ENCODE measurements at regions not wholly inside any gene's neighbourhood (a gene's known extent, or its start where the extent isn't known, plus 50 kb on each side); places are given as distances from the start of the nearest gene placed in this dataset.
A peak's percentile ranks its signal among the peaks of the same experiment; 100 is the strongest.

DNA sequence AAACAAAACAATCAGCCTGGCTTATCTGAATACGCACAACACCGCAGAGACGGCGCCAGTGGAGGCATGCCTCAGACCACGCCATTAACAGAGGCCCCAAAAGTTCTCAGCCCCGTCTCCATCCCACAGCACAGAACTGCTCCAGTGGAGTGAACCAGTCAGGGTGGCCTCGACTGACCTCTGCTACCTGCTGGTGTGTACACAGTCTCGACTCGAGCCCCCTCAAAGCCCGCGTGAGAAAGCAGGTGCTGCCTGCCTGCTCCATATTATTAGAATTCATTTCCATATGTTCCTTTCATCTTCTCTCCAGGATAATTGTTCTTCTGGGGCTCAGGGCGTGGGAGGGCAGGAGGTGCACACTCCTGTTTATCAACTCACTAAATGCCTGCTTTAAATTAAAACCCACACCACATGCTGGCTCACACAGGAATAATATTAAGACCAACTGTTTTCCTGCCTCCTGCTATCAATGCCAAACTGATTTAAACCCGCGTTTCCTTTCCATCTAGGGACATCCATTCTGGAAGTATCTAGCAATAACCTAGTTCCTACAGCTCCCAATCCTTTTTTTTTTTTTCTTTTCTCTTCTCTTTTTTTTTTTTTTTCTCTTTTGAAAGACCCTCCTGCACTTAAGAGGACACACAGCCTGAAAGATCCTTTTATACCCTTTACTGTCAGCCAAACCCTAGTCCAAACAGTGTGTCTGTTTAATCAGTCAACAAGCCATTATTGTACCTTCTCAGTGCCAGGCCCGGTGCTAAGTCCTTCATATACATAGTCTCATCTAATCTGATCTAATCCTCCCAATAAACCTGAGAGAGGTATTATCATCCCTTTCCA is 101.2 kb downstream of the TLE3 start:
- peak; percentile 75 for DNase-seq

DNA sequence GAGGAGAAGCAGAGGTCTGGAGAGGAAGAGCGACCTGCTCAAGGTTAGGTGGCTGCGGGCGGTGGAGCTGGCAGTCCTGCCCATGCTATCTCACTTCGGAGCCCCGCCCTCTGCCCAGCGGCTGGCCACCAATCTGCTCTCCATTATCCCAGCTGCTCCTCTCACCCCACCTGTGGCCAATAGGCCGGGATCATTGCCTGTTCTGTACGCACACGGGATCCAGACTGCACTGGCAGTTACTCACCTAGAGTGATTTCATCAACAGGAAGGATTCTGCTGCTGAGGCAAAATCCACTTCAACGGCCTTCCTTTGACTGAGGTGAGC is 100.6 kb downstream of the TLE3 start:
- DNase-seq = peak; percentile 86
